ENCODE measurements at regions not wholly inside any gene's neighbourhood (a gene's known extent, or its start where the extent isn't known, plus 50 kb on each side); places are given as distances from the start of the nearest gene placed in this dataset.

- DNase-seq = no peak
Measured at GRCh38 chr14:25944020-25944419, 653.8 kb downstream of the NOVA1 start.

- no peak for DNase-seq
Measured at GRCh38 chr14:25943329-25943728, 654.5 kb downstream of the NOVA1 start.

DNA sequence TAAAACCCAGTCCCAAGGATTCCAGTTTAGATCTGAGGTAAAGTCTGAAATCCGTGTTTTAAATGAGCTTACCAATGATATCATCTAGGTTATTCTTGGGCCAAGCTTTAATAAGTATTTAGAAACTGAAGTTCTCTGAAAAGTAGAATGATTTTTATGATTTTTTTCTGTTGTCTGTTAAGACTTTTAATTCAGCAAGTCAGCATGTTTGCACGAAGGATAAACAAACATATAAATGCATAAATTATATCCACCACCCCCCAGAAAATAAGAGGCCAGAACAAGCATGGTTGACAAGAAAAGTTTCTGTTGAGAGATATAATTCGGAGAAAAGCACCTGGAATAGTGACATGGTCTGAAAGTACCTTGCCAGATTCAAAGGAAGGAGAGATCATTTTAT, 655.7 kb downstream of the NOVA1 start:
- no peak for DNase-seq

DNA sequence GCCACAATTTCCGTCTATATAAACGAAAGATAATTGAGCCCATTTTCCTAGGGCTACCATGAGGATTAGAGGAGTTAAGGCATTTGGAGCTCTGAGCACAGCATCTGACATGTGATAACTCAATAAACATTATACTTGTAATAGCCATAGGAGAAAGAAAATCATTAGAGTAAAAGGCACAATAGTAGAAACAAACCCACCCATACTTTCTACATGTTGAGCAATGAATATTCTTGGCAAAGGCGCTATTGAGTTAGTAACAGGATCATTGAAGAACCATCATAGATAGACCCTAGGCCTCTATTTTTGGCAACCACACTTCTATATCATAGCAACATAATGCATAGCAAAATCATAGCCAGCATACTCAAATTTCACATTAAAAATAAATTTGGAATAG, 664.1 kb downstream of the NOVA1 start:
- no peak for DNase-seq

- peak; percentile 52 for DNase-seq
Measured at GRCh38 chr14:25929881-25930615, 667.8 kb downstream of the NOVA1 start.

GRCh38 chr14:25911831-25912230, 686.0 kb downstream of the NOVA1 start:
- no peak for DNase-seq

- peak; percentile 61 for DNase-seq
Measured at GRCh38 chr14:25909045-25909747, 688.6 kb downstream of the NOVA1 start.

DNA sequence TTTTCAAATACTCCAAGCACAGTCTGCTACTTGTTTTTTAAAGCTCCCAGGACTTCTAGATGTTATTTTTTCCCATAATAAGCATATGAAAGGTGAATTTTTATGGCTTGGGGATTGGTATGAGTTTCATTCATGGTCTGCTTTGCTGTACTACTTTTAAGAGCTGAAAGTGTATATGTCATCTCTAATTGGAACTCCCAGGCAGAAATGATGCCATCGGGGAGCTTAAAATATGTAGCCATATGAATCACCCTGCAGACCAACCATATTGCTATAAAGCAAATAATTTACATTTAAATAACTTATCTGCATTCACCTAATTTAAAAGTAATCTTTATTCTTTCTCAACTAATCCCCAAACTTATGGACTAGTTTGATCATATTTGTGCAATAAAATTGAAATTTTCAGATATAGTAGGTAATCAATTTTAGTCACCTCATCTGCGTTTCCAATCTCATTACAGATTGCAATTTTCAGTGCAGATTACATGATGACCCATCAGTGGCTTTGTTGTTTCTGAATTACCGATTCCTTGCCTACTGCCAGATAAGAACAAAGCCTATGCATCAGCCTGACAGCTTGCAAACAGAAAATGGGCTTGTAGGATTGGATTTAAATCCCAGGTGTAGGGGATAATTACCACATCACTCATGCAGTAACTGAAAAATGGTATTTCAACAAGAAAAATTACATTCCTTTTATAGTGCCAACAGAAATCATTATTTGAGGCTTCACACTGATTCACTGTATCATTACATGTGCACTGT, 689.4 kb downstream of the NOVA1 start:
- DNase-seq = peak; percentile 73

GRCh38 chr14:25904446-25904845, 693.4 kb downstream of the NOVA1 start:
- no peak for DNase-seq

- no peak for DNase-seq
Measured at GRCh38 chr14:25899197-25899596, 698.6 kb downstream of the NOVA1 start.

DNA sequence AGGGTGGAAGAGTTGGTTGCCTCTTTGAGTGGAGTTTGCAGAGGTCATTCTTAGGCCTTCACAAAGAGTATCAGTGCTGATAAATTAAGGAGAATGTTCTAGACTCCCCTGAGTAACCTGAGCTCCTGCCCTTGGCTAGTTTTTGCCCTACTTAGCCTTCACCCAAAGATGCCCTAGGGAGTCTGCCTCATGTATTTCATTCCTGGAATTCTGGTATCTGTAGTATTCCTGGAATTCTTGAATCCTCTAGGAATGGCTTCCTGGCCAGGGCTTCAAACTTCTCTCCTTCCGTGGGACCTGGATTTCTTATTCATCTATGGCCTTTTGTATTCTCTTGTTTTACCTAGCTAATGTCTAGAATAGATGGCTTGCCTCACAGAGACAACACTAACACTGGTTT, 701.1 kb downstream of the NOVA1 start:
- DNase-seq = no peak

DNA sequence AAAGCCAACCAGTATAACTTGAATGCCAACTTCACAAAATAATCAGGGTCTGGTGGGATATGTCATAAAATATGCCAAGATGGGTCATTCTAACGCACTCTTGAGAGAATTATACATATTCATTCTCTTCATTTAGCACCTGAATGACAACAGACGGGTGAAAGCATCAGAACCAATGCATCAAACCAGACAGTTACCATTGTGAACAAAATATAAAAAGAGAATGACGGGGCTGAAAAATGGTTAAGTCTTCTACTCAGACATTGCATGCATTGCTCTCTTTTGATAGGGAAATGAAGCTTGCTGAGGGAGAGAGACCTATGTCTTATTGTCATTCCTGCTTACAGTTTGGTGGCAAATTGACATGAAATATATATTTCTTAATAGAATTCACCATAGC, 702.1 kb downstream of the NOVA1 start:
- DNase-seq = no peak

DNA sequence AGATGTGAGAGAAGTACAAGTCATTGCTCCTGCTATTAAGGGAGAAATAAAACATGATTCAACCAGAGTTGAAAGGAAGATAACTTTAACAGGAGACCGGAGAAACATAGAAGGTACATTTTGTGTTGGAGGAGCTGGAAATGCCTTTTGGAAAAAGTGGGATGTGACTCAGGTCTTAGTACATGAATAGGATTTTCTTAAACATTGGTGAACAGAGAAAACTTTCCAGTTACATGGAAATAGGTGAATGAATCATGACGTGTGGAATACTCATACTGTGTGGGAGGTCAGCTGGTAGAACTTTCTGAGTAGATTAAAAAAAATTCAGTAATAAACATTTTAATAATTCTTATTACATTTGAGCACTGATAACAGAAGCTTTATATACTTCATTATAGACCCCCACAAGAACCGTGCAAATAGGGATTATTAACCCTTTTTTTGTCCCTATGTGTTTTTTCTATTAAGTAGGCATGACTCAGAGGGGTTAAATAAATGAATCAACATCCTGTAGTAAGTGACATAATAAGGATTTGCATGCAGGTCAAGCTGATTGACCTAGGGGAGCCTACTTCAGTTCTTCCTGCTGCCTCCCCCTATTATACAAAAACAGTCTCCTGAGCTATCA, 710.5 kb downstream of the NOVA1 start:
- DNase-seq = no peak

DNA sequence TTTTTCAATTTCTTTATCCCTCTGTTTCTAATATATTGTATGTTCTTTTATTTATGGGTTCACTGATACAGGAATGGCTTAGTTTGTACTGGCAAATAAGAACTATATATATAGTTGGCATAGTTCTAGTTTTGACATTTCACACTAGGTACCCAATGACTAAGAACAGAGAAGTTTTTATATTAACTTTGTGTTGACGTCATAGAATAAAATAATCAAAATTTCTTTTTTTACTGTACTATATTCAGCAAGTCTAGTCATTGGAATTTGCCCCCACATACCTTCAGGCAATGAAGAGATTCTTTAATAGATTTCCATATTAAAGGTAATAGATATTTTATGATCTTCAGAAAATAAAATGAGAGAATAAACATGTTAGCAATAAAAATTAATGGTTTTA, 713.2 kb downstream of the NOVA1 start:
- no peak for DNase-seq

DNA sequence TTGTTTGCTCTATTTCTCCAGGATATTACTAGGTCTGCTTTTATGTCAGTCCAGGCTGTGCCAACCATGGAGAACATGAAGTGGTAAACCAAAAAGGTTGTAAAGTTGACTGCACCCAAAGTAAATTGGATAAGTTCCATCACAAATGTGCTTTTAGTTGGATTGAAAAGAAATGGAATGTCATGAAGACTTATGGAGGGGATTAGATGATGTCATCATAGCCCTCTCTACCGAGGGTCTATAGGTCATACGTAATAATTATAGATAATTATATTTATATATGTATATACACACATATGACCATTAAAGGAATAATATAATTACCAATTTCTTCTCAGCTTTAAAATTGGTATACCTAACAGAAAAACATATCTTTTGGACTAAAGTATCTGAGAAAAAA, 714.9 kb downstream of the NOVA1 start:
- no peak for DNase-seq

DNA sequence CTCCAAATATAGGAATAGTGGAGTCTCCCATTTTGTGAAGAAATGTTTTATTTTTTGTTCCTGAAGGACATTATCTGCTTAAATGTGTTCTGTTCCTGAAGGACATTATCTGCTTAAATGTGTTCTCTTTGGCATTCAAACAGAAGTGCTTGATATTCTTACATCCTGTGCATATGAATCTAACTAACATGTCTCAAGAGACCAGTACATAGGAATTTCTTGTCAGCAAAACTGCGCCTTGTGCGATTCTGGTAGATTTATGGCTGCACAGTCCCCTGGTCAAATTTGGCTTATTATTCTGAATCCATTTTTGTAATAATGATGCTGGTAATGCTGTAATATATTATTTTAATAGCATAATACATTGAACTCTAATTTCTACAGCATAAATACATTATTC, 722.4 kb downstream of the NOVA1 start:
- no peak for DNase-seq

GRCh38 chr14:25869854-25870253, 728.0 kb downstream of the NOVA1 start:
- DNase-seq = no peak

DNA sequence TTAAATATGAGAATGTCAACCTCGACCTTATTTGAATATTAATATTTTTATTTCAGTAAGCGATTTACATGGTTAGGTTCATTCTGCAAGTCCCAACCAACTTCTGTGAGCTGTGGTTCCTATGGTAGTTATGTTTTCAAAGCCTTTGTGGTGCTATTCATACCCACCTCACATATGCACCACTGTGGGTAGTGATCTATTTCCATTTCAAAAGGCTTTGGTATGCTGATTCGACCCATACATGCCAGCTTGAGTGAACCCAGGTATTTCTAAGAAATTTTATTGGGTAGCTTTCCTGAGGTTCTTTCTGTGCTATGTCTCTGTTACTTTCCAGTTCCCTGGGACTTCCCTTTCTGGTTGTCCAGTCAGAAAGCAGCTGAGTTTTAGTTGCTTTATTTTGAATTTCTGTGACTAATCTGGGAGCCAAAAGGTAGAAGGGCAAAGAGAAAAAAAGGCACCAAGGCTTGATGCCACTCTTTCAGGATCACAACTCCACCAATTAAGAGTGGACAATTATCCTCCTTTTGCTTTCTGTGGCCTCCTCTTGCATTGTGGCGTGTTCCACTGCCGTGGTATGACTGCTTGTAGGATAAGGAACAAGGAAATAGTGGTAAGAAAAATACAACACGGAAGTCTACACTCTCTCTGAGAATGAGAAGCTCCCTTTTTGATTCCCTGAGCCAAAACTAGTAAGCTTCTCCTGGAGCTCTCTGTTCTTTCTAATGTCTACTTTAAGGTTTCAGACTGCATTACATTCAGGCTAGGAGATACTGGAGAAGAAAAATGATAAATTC, 729.1 kb downstream of the NOVA1 start:
- DNase-seq = no peak

- DNase-seq = no peak
Measured at GRCh38 chr14:25861406-25861805, 736.4 kb downstream of the NOVA1 start.

GRCh38 chr14:25848601-25849000, 749.2 kb downstream of the NOVA1 start:
- no peak for DNase-seq

- no peak for DNase-seq
Measured at GRCh38 chr14:25846246-25846645, 751.6 kb downstream of the NOVA1 start.

Measured in NCI-H69 (cell line).